K562 (cell line): ENCODE measurements at regions not wholly inside any gene's neighbourhood (a gene's known extent, or its start where the extent isn't known, plus 50 kb on each side); places are given as distances from the start of the nearest gene placed in this dataset.

Source experiments
- BMI1 ChIP-seq: fragments of 150-350 bp; IDR thresholded peaks from 2 replicates; pipeline ENCODE4 v1.6.1; 2014; ENCODE audit warnings: low read length
- CTCF ChIP-seq, 3 experiments: IDR thresholded peaks in 2 of 3; conservative IDR thresholded peaks in 1 of 3; 2 replicates each; pipeline ENCODE4 v1.5.1; 2011 to 2012; ENCODE audit warnings: low read length in 3 of 3, mild to moderate bottlenecking in 3 of 3, control low read depth in 2 of 3, improper control_type of control experiment in 1 of 3, inconsistent platforms in 1 of 3, low read depth in 1 of 3, mixed read lengths in 1 of 3, moderate library complexity in 1 of 3; ENCODE audit not compliant: insufficient read depth in 2 of 3
- DPF2 ChIP-seq: fragments of 450-650 bp; IDR thresholded peaks from 2 replicates; pipeline ENCODE4 v1.6.1; 2016
- EP300 ChIP-seq: IDR thresholded peaks from 2 replicates; pipeline ENCODE4 v1.6.1; 2012; ENCODE audit warnings: low read length, improper control_type of control experiment
- FOSL1 ChIP-seq: fragments of 200-800 bp; sonication (Bioruptor generic); conservative IDR thresholded peaks from 2 replicates; pipeline ENCODE4 v1.6.1; 2016; ENCODE audit warnings: missing genetic modification characterization, missing compliant biosample characterization
- POLR2A ChIP-seq: fragments of 450-650 bp; conservative IDR thresholded peaks from 2 replicates; pipeline ENCODE4 v1.6.1; 2016
- TF ChIP-seq, protein P1 (sequence below): sonication (generic); formaldehyde crosslinking; IDR thresholded peaks from 2 replicates; pipeline ENCODE4 v1.9.0; 2022; ENCODE audit warnings: mild to moderate bottlenecking, missing genetic modification reagents

- TF ChIP-seq CTCF (IDR thresholded peaks at IDR 0.05 in 2 of 3, conservative IDR thresholded peaks at IDR 0.05 in 1 of 3; ENCODE audit: insufficient read depth in 2 of 3, low read depth in 1 of 3, low read length in 3 of 3) (no peak), EP300 (no peak), POLR2A (no peak), DPF2 (no peak), BMI1 (no peak), FOSL1 (tag) (no peak)
- TF ChIP-seq, protein P1, sequence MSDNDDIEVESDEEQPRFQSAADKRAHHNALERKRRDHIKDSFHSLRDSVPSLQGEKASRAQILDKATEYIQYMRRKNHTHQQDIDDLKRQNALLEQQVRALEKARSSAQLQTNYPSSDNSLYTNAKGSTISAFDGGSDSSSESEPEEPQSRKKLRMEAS (CRISPR knock-in tag) = no peak
These were observed 1048.2 kb downstream of the TTLL7 start for GRCh38 chr1:82950606-82951200.
